Astrocyte (in vitro differentiated cells and primary cell): ENCODE measurements at regions not wholly inside any gene's neighbourhood (a gene's known extent, or its start where the extent isn't known, plus 50 kb on each side); places are given as distances from the start of the nearest gene placed in this dataset.

Experiments
- DNase-seq: peaks from one replicate; pipeline ENCODE4 v3.0.0-alpha.2; 2010; ENCODE audit warnings: low read depth
- FAIRE-seq: peaks from 2 replicates; lab custom pipeline; 2011; peaks lifted over from hg19 to GRCh38; lab: Jason Lieb, UNC
- H2AFZ ChIP-seq: 2 replicates; pipeline ENCODE4 v1.6.0; 2012; ENCODE audit warnings: low read depth, low read length, inconsistent platforms
- H3K27ac ChIP-seq: 2 replicates; pipeline ENCODE4 v1.5.1; 2011; ENCODE audit warnings: low read depth, low read length, inconsistent platforms
- H3K27me3 ChIP-seq: 2 replicates; pipeline ENCODE4 v1.6.0; 2011; ENCODE audit warnings: low read length, inconsistent platforms; ENCODE audit not compliant: insufficient read depth
- H3K36me3 ChIP-seq: 2 replicates; pipeline ENCODE4 v1.5.1; 2011; ENCODE audit warnings: low read length, inconsistent platforms; ENCODE audit not compliant: insufficient read depth
- H3K4me1 ChIP-seq: 2 replicates; pipeline ENCODE4 v1.5.1; 2011; ENCODE audit warnings: low read length, inconsistent platforms; ENCODE audit not compliant: insufficient read depth
- H3K4me2 ChIP-seq: 2 replicates; pipeline ENCODE4 v1.6.0; 2012; ENCODE audit warnings: low read length, inconsistent platforms
- H3K4me3 ChIP-seq: 2 replicates; pipeline ENCODE4 v1.5.1; 2011; ENCODE audit warnings: low read depth, mild to moderate bottlenecking, low read length, inconsistent platforms; ENCODE audit not compliant: insufficient read depth
- H3K79me2 ChIP-seq: 2 replicates; pipeline ENCODE4 v1.6.0; 2012; ENCODE audit warnings: mild to moderate bottlenecking, low read length, inconsistent platforms; ENCODE audit not compliant: insufficient read depth
- H3K9ac ChIP-seq: 2 replicates; pipeline ENCODE4 v1.6.0; 2012; ENCODE audit warnings: mild to moderate bottlenecking, low read length, inconsistent platforms
- H3K9me3 ChIP-seq: 2 replicates; pipeline ENCODE4 v1.5.1; 2012; ENCODE audit warnings: low read depth, mild to moderate bottlenecking, low read length, inconsistent platforms; ENCODE audit not compliant: insufficient read depth
- H4K20me1 ChIP-seq: 2 replicates; pipeline ENCODE4 v1.6.0; 2012; ENCODE audit warnings: low read length, inconsistent platforms; ENCODE audit not compliant: insufficient read depth
- H3K27ac Mint-ChIP-seq: one replicate; pipeline ENCODE4 v1.8.0; 2021; ENCODE audit warnings: mild to moderate bottlenecking, mixed read lengths; ENCODE audit not compliant: unreplicated experiment
- H3K27me3 Mint-ChIP-seq: one replicate; pipeline ENCODE4 v1.8.0; 2021; ENCODE audit warnings: low read depth, mixed read lengths; ENCODE audit not compliant: unreplicated experiment
- H3K36me3 Mint-ChIP-seq: one replicate; pipeline ENCODE4 v1.8.0; 2021; ENCODE audit warnings: low read depth, mixed read lengths; ENCODE audit not compliant: unreplicated experiment
- H3K4me1 Mint-ChIP-seq: one replicate; pipeline ENCODE4 v1.8.0; 2021; ENCODE audit warnings: low read depth, mixed read lengths; ENCODE audit not compliant: unreplicated experiment
- H3K4me3 Mint-ChIP-seq: one replicate; pipeline ENCODE4 v1.8.0; 2021; ENCODE audit warnings: mild to moderate bottlenecking, moderate library complexity, mixed read lengths; ENCODE audit not compliant: unreplicated experiment
- H3K9me3 Mint-ChIP-seq: one replicate; pipeline ENCODE4 v1.8.0; 2021; ENCODE audit warnings: mild to moderate bottlenecking, mixed read lengths; ENCODE audit not compliant: unreplicated experiment
- CTCF ChIP-seq: IDR thresholded peaks from 2 replicates; pipeline ENCODE4 v1.5.1; 2011; ENCODE audit warnings: low read depth, mild to moderate bottlenecking, inconsistent platforms, low read length, moderate library complexity; ENCODE audit not compliant: insufficient read depth
- EZH2 ChIP-seq: IDR thresholded peaks from 2 replicates; pipeline ENCODE4 v1.6.1; 2012; ENCODE audit warnings: mild to moderate bottlenecking, low read length, inconsistent platforms; ENCODE audit not compliant: insufficient read depth

GRCh38 chr6:156694679-156695078 lies 82.5 kb upstream of the ARID1B start:
- Histone ChIP-seq H3K9me3 (no peaks in the 10 kb centered on the region), H3K9ac (no peak overlapping the region), H3K4me3 (no peak overlapping the region), H3K79me2 (no peaks in the 10 kb centered on the region), H3K4me2 (no peak overlapping the region), H3K27me3 (peaks cover 2% of the 10 kb centered on the region), H2AFZ (no peak overlapping the region), H3K36me3 (no peaks in the 10 kb centered on the region), H3K27ac (no peak overlapping the region), H4K20me1 (no peaks in the 10 kb centered on the region), H3K4me1 (peaks cover 10% of the 10 kb centered on the region)
- H3K9me3 Mint-ChIP-seq, result peaks cover 2% of the 10 kb centered on the region
- DNase-seq (no peak), FAIRE-seq (no peak)
- no peaks in the 10 kb centered on the region for H3K36me3 Mint-ChIP-seq
- H3K27me3 Mint-ChIP-seq, result peaks cover 8% of the 10 kb centered on the region
- H3K4me1 Mint-ChIP-seq, result peaks cover 11% of the 10 kb centered on the region
- H3K27ac Mint-ChIP-seq, result no peak overlapping the region
- H3K4me3 Mint-ChIP-seq, result no peak overlapping the region
- TF ChIP-seq CTCF (no peak), EZH2 (no peak)

GRCh38 chr6:156691018-156691417 lies 86.2 kb upstream of the ARID1B start:
- Mint-ChIP-seq H3K27ac (no peak overlapping the region), H3K27me3 (peaks cover 8% of the 10 kb centered on the region), H3K9me3 (peaks cover 2% of the 10 kb centered on the region), H3K4me1 (peaks cover 4% of the 10 kb centered on the region), H3K36me3 (peaks cover 2% of the 10 kb centered on the region), H3K4me3 (no peak overlapping the region)
- H3K4me1 ChIP-seq, result peaks cover 3% of the 10 kb centered on the region
- no peak overlapping the region for H2AFZ ChIP-seq
- no peak for FAIRE-seq
- H3K4me2 ChIP-seq, result no peak overlapping the region
- no peak overlapping the region for H3K27ac ChIP-seq
- H3K9me3 ChIP-seq, result no peaks in the 10 kb centered on the region
- no peaks in the 10 kb centered on the region for H4K20me1 ChIP-seq
- H3K79me2 ChIP-seq, result no peaks in the 10 kb centered on the region
- no peaks in the 10 kb centered on the region for H3K36me3 ChIP-seq
- no peaks in the 10 kb centered on the region for H3K27me3 ChIP-seq
- TF ChIP-seq EZH2 (no peak), CTCF (no peak)
- H3K4me3 ChIP-seq, result no peak overlapping the region
- H3K9ac ChIP-seq, result no peak overlapping the region
- no peak for DNase-seq

- no peaks in the 10 kb centered on the region for H3K9me3 Mint-ChIP-seq
- FAIRE-seq, result no peak
Observed at GRCh38 chr6:156689656-156690055, 87.5 kb upstream of the ARID1B start.

More at GRCh38 chr6:156689656-156690055, 87.5 kb upstream of the ARID1B start:
- Histone ChIP-seq H3K27me3 (no peaks in the 10 kb centered on the region), H3K4me2 (no peak overlapping the region), H2AFZ (no peak overlapping the region), H3K36me3 (no peaks in the 10 kb centered on the region), H3K4me3 (no peak overlapping the region), H3K9me3 (no peaks in the 10 kb centered on the region), H4K20me1 (no peaks in the 10 kb centered on the region), H3K27ac (no peak overlapping the region), H3K9ac (no peak overlapping the region), H3K4me1 (peaks cover 6% of the 10 kb centered on the region), H3K79me2 (no peaks in the 10 kb centered on the region)
- TF ChIP-seq EZH2, result no peak
- TF ChIP-seq CTCF, result no peak
- Mint-ChIP-seq H3K27ac (no peak overlapping the region), H3K4me1 (peaks cover 5% of the 10 kb centered on the region), H3K27me3 (peaks cover 8% of the 10 kb centered on the region), H3K4me3 (no peak overlapping the region), H3K36me3 (peaks cover 2% of the 10 kb centered on the region)
- no peak for DNase-seq
